IMR-90 (cell line): ENCODE measurements at regions not wholly inside any gene's neighbourhood (a gene's known extent, or its start where the extent isn't known, plus 50 kb on each side); places are given as distances from the start of the nearest gene placed in this dataset.

Source experiments
- ATAC-seq: fragments of 200-7000 bp; cut with Tn5 transposase; 2 replicates; pipeline ENCODE4 v1.9.1; 2020; ENCODE audit warnings: low read depth, mild to moderate bottlenecking, moderate library complexity
- BruUV-seq: library from RNA; stranded (reverse); fragments of 400-500 nt; replicated peaks from 2 replicates; lab custom pipeline; 2021; lab: Mats Ljungman, UMichigan
- CTCF ChIA-PET: fragments of 300-600 bp; formaldehyde crosslinking; extraction: SDS; loops from one replicate; lab custom pipeline; 2021; ENCODE audit warnings: antibody characterized with exemption; lab: Yijun Ruan, JAX
- POLR2A ChIA-PET: fragments of 300-600 bp; sonication (Branson Sonifier 250); formaldehyde crosslinking; loops from one replicate; lab custom pipeline; 2022; ENCODE audit warnings: antibody characterized with exemption; ENCODE audit not compliant: unreplicated experiment; lab: Charles Lee
- DNase-seq: peaks from one replicate; pipeline ENCODE4 v3.0.0; 2013
- H2AFZ ChIP-seq: replicated peaks from 2 replicates; pipeline ENCODE3; 2013; ENCODE audit warnings: low read length, mild to moderate bottlenecking; ENCODE audit not compliant: poor library complexity
- H2AK5ac ChIP-seq: 2 replicates; pipeline ENCODE4 v1.6.1; 2013; ENCODE audit warnings: low read depth, low read length, inconsistent platforms
- H2AK9ac ChIP-seq: replicated peaks from 2 replicates; pipeline ENCODE3; 2013; ENCODE audit warnings: mild to moderate bottlenecking, low read depth, low read length, moderate library complexity; ENCODE audit not compliant: poor library complexity
- H2BK120ac ChIP-seq: 2 replicates; pipeline ENCODE4 v1.6.1; 2013; ENCODE audit warnings: low read depth, low read length, inconsistent platforms
- H2BK15ac ChIP-seq: 3 replicates; pipeline ENCODE4 v1.6.1; 2013; ENCODE audit warnings: low read depth, low read length, inconsistent platforms
- H2BK20ac ChIP-seq: 2 replicates; pipeline ENCODE4 v1.6.1; 2013; ENCODE audit warnings: low read depth, mild to moderate bottlenecking, inconsistent platforms, low read length, moderate library complexity
- H2BK5ac ChIP-seq: 2 replicates; pipeline ENCODE4 v1.6.1; 2013; ENCODE audit warnings: mild to moderate bottlenecking, low read depth, low read length, inconsistent platforms; ENCODE audit not compliant: poor library complexity, severe bottlenecking
- H3K14ac ChIP-seq: replicated peaks from 2 replicates; pipeline ENCODE4 v1.6.1; 2013; ENCODE audit warnings: low read depth, low read length, inconsistent platforms
- H3K18ac ChIP-seq: 2 replicates; pipeline ENCODE4 v1.6.1; 2013; ENCODE audit warnings: low read depth, low read length, control low read depth
- H3K23ac ChIP-seq: 2 replicates; pipeline ENCODE4 v1.6.1; 2013; ENCODE audit warnings: low read depth, low read length, inconsistent platforms
- H3K27ac ChIP-seq: 2 replicates; pipeline ENCODE4 v1.5.1; 2013; ENCODE audit warnings: mild to moderate bottlenecking, control low read depth, low read length; ENCODE audit not compliant: insufficient read depth
- H3K27me3 ChIP-seq: 2 replicates; pipeline ENCODE4 v1.6.1; 2013; ENCODE audit warnings: low read length; ENCODE audit not compliant: control insufficient read depth, insufficient read depth
- H3K36me3 ChIP-seq: 2 replicates; pipeline ENCODE4 v1.6.1; 2013; ENCODE audit warnings: low read length, mixed read lengths; ENCODE audit not compliant: control insufficient read depth, insufficient read depth
- H3K4ac ChIP-seq: 2 replicates; pipeline ENCODE4 v1.6.1; 2013; ENCODE audit warnings: low read depth, low read length, inconsistent platforms
- H3K4me1 ChIP-seq: 2 replicates; pipeline ENCODE4 v1.6.1; 2013; ENCODE audit warnings: low read length, mixed read lengths; ENCODE audit not compliant: control insufficient read depth, insufficient read depth
- H3K4me2 ChIP-seq: 2 replicates; pipeline ENCODE4 v1.6.1; 2013; ENCODE audit warnings: low read depth, mild to moderate bottlenecking, control low read depth, low read length, moderate library complexity
- H3K4me3 ChIP-seq: 2 replicates; pipeline ENCODE4 v1.5.1; 2013; ENCODE audit warnings: low read depth, mild to moderate bottlenecking, control low read depth, low read length, moderate library complexity; ENCODE audit not compliant: insufficient read depth
- H3K56ac ChIP-seq: 2 replicates; pipeline ENCODE4 v1.6.1; 2013; ENCODE audit warnings: low read length, inconsistent platforms; ENCODE audit not compliant: insufficient read depth; ENCODE audit errors: extremely low read depth
- H3K79me1 ChIP-seq, 2 experiments: 2 replicates each; pipeline ENCODE4 v1.6.1; 2013; ENCODE audit warnings: low read length in 2 of 2, inconsistent platforms in 1 of 2, low read depth in 1 of 2
- H3K9ac ChIP-seq: 2 replicates; pipeline ENCODE4 v1.6.1; 2013; ENCODE audit warnings: low read depth, low read length, control low read depth
- H3K9me1 ChIP-seq: 2 replicates; pipeline ENCODE4 v1.6.1; 2013; ENCODE audit warnings: low read length, inconsistent platforms; ENCODE audit not compliant: insufficient read depth
- H3K9me3 ChIP-seq: 2 replicates; pipeline ENCODE4 v1.6.1; 2013; ENCODE audit warnings: low read length; ENCODE audit not compliant: control insufficient read depth, insufficient read depth
- H4K20me1 ChIP-seq: 2 replicates; pipeline ENCODE4 v1.6.1; 2013; ENCODE audit warnings: low read length, inconsistent platforms; ENCODE audit not compliant: insufficient read depth
- H4K5ac ChIP-seq: 2 replicates; pipeline ENCODE4 v1.6.1; 2013; ENCODE audit warnings: mild to moderate bottlenecking, low read depth, low read length, control low read depth
- H4K8ac ChIP-seq, 2 experiments: 2 replicates each; pipeline ENCODE4 v1.6.1; 2013; ENCODE audit warnings: low read depth in 2 of 2, low read length in 2 of 2, control low read depth in 1 of 2, inconsistent platforms in 1 of 2
- H4K91ac ChIP-seq: 2 replicates; pipeline ENCODE4 v1.6.1; 2013; ENCODE audit warnings: low read depth, low read length, inconsistent platforms; ENCODE audit not compliant: insufficient read depth
- BHLHE40 ChIP-seq: fragments of 150-350 bp; IDR thresholded peaks from 2 replicates; pipeline ENCODE4 v1.6.1; 2016; ENCODE audit warnings: mild to moderate bottlenecking, low read depth, low read length
- CEBPB ChIP-seq: IDR thresholded peaks from 2 replicates; pipeline ENCODE4 v1.6.1; 2012; ENCODE audit warnings: low read depth, low read length, improper control_type of control experiment
- CHD1 ChIP-seq: IDR thresholded peaks from 2 replicates; pipeline ENCODE4 v1.6.1; 2012; ENCODE audit warnings: low read depth, low read length, improper control_type of control experiment
- ELK1 ChIP-seq: fragments of 150-350 bp; IDR thresholded peaks from 2 replicates; pipeline ENCODE4 v1.6.1; 2016; ENCODE audit warnings: low read depth, mild to moderate bottlenecking, low read length, moderate library complexity, borderline replicate concordance
- FOS ChIP-seq: fragments of 150-350 bp; IDR thresholded peaks from 2 replicates; pipeline ENCODE4 v1.6.1; 2016; ENCODE audit warnings: low read depth, low read length
- MAZ ChIP-seq: IDR thresholded peaks from 2 replicates; pipeline ENCODE4 v1.6.1; 2012; ENCODE audit warnings: low read depth, mild to moderate bottlenecking, low read length, improper control_type of control experiment, moderate library complexity, borderline replicate concordance
- MXI1 ChIP-seq: IDR thresholded peaks from 2 replicates; pipeline ENCODE4 v1.6.1; 2012; ENCODE audit warnings: low read depth, mild to moderate bottlenecking, low read length, moderate library complexity, borderline replicate concordance
- NFE2L2 ChIP-seq: fragments of 150-350 bp; IDR thresholded peaks from 2 replicates; pipeline ENCODE4 v1.6.1; 2016; ENCODE audit warnings: low read depth, mild to moderate bottlenecking, low read length
- POLR2A ChIP-seq: IDR thresholded peaks from 2 replicates; pipeline ENCODE4 v1.6.1; 2012; ENCODE audit warnings: mild to moderate bottlenecking, low read depth, low read length
- RAD21 ChIP-seq: IDR thresholded peaks from 2 replicates; pipeline ENCODE4 v1.6.1; 2012; ENCODE audit warnings: low read length, improper control_type of control experiment
- RFX5 ChIP-seq: IDR thresholded peaks from 2 replicates; pipeline ENCODE4 v1.8.0; 2012; ENCODE audit warnings: low read depth, mild to moderate bottlenecking, low read length, moderate library complexity
- SMC3 ChIP-seq: fragments of 150-350 bp; IDR thresholded peaks from 2 replicates; pipeline ENCODE4 v1.6.1; 2016; ENCODE audit warnings: low read depth, mild to moderate bottlenecking, antibody characterized with exemption, low read length, moderate library complexity
- USF2 ChIP-seq: fragments of 150-350 bp; IDR thresholded peaks from 2 replicates; pipeline ENCODE4 v1.6.1; 2017; ENCODE audit warnings: mild to moderate bottlenecking, antibody characterized with exemption, low read length, low read depth
- WGBS, 2 experiments: methylation state at CpG; one replicate each; pipeline versions ENCODE4 v1.1.5 to v1.1.7; 2013; ENCODE audit warnings: missing lambda C conversion rate in 2 of 2; ENCODE audit not compliant: insufficient read length in 1 of 2; ENCODE audit errors: extremely low coverage in 2 of 2; 5-methylcytosine and 5-hydroxymethylcytosine counted together
- dilution Hi-C: fragments of 300-500 bp; cut with HindIII; formaldehyde crosslinking; loops from one replicate; pipeline ENCODE4 v1.14.3; 2018; ENCODE audit warnings: low sequenced_read_pairs; ENCODE audit not compliant: unreplicated experiment
- in situ Hi-C: fragments of 300-500 bp; cut with MboI; formaldehyde crosslinking; loops from 3 replicates; pipeline ENCODE4 v1.14.3; 2019; ENCODE audit warnings: low sequenced_read_pairs, inconsistent platforms, mixed read lengths
- intact Hi-C: fragments of 100-400 bp; cut with micrococcal nuclease; formaldehyde crosslinking; loops from 2 replicates; pipeline ENCODE4 v1.10.0; 2022

- ChIA-PET POLR2A (no interaction called here), CTCF (no interaction called here)
- no peaks in the 10 kb centered on the region for H3K27me3 ChIP-seq
- H2AFZ ChIP-seq, result no peak overlapping the region
- no peak overlapping the region for H2AK5ac ChIP-seq
- no peak overlapping the region for H3K9ac ChIP-seq
- H3K14ac ChIP-seq, result no peak overlapping the region
- intact Hi-C loops, result no loop called here
- ATAC-seq, result no peak
- H4K91ac ChIP-seq, result no peak overlapping the region
- no peak overlapping the region for H2BK15ac ChIP-seq
- no peaks in the 10 kb centered on the region for H3K9me1 ChIP-seq
- no peak overlapping the region for H3K4me2 ChIP-seq
- H4K20me1 ChIP-seq, result no peaks in the 10 kb centered on the region
- H3K36me3 ChIP-seq, result no peaks in the 10 kb centered on the region
- no peak overlapping the region for H3K4me3 ChIP-seq
- no peak overlapping the region for H2BK120ac ChIP-seq
- H3K23ac ChIP-seq, result no peak overlapping the region
- in situ Hi-C loops, result no loop called here
- H3K18ac ChIP-seq, result no peak overlapping the region
- H2BK5ac ChIP-seq, result no peak overlapping the region
- WGBS, 2 experiments, result no CpG with 5 or more reads among the region's 1 CpG
- H2AK9ac ChIP-seq, result no peak overlapping the region
- no peak overlapping the region for H3K27ac ChIP-seq
- peaks cover 2% of the 10 kb centered on the region for H3K9me3 ChIP-seq
- no peak for DNase-seq
- no peaks in the 10 kb centered on the region for H3K79me1 ChIP-seq
- BruUV-seq, result no TSS peak
- no peak overlapping the region for H2BK20ac ChIP-seq
- H3K56ac ChIP-seq, result no peak overlapping the region
- H3K4me1 ChIP-seq, result no peaks in the 10 kb centered on the region
- TF ChIP-seq BHLHE40 (no peak), ELK1 (no peak), MXI1 (no peak), CEBPB (no peak), SMC3 (no peak), RAD21 (no peak), NFE2L2 (no peak), FOS (no peak), USF2 (no peak), POLR2A (no peak), RFX5 (no peak), MAZ (no peak), CHD1 (no peak)
- H3K4ac ChIP-seq, result no peak overlapping the region
- no peak overlapping the region for H4K5ac ChIP-seq
- H4K8ac ChIP-seq, result no peak overlapping the region
- dilution Hi-C loops, result no loop called here
These were observed 1145.7 kb upstream of the NXPH2 start for GRCh38 chr2:139925903-139926302.
